Activated T-cell treated with anti-CD3 and anti-CD28 coated beads for 24 hours (primary cell): ENCODE measurements at regions not wholly inside any gene's neighbourhood (a gene's known extent, or its start where the extent isn't known, plus 50 kb on each side); places are given as distances from the start of the nearest gene placed in this dataset.
"Not testable (repeated sequence)": the region's sequence is repeated elsewhere in the genome, so short reads cannot be mapped to it uniquely, and the experiment has no call there.

Source experiments
- DNase-seq: peaks from one replicate; pipeline ENCODE4 v3.0.0-alpha.2; 2020; ENCODE audit warnings: low read depth

GRCh38 chr9:21695443-21695842 is 107.0 kb upstream of the MTAP start:
- no peak for DNase-seq

- no peak for DNase-seq
Observed at GRCh38 chr9:21695874-21696341, 106.5 kb upstream of the MTAP start.

- no peak for DNase-seq
Observed at GRCh38 chr9:21696411-21696871, 106.0 kb upstream of the MTAP start.

- DNase-seq, result no peak
Observed at GRCh38 chr9:21708260-21708711, 94.2 kb upstream of the MTAP start.

DNA sequence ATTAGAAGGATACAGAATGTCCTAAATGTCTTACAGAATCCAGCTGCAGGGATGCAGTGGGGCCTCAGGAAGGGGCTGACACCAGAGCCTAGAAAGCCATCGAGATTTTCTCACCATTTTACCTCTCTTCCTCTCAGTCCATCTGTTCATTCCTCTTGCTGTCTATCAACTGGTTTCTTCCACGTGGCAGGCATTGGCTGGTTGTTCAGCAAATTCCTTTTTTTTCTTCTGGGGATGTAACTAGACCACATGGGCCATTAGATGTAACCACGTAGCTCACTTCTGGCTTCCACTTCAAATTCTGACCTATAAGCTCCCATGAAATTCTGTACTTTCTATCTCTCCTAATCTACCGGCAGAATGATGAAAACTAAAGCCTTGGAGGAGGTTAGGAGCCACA is 93.6 kb upstream of the MTAP start:
- DNase-seq, result no peak

DNA sequence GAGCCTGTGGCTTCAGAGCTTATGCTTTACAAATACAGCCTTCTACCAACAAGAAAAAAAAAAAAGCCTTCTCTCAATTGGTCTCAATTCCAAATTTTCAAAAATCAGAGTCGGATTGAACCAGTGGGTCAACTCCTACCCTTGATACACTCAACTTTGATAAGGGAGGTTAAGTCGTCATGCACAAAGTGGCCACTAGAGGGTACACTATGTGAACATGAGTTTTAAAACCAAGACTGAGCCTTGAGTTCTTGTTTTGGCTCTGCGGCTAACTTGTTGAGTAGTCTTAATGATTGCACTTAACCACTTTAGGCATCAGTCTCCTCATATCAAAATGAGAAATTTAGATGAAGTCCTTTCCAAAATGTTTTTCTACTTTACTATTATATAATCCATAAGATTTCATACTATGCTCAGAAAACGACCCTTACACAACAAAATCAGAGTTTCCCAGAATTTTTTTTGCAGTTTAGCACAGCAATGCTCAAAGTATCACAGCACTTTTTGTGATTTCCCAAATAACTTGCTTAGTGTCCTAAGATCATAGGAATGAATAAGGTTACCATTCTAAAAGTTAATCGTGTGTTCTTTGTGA is 92.9 kb upstream of the MTAP start:
- peak; percentile 57 for DNase-seq

DNA sequence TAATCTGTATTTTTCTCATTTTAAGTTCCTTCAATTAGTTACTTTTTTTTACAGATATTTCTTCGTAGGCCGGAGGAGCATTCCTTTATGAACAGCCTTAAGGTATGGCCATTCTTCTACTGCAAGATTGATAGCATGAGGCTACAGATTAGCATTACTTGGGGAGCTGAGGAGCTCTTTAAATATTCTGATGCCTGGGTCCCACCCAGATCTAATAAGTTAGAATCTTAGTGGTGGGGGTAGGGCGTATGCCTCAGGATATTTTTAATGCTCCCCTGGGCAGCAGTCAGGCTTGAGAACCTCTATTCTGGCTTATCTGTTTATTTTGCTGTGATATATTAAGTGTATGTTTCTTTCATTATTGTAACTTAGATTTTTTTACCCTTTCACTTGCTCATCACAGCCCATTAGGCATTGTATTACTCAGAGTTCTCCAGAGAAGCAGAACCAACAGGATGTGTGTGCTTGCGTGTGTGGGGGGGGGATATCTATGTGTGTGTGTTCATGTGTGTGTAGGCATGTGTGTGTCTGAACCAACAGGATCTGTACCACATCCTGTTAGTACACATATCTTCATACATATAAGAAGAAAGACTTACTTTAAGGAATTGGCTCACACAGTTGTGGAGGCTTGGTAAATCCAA is 91.8 kb upstream of the MTAP start:
- DNase-seq, result peak; percentile 8

DNA sequence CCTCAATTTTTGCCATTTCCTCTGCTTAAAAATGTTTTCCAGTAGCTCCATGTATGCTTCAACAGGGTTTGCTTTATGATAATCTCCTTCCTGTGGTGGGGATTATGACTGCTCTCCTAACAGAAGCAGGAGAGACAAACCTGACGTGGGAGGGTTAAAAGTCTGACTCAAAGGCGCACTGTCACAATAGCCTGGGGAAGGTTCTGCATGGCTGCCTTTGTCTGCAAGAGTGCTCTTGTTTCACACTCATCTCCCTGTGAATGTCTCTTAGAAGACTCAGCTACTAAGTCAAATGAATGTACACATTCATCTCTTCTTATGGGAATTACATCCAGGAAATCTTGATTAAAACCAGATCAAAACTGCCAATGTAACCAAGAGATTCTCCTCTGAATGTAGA is 90.9 kb upstream of the MTAP start:
- DNase-seq, result no peak

- no peak for DNase-seq
Observed at GRCh38 chr9:21715408-21715807, 87.0 kb upstream of the MTAP start.

GRCh38 chr9:21720758-21721157 is 81.7 kb upstream of the MTAP start:
- DNase-seq, result no peak

GRCh38 chr9:21727411-21727810 is 75.0 kb upstream of the MTAP start:
- not testable (repeated sequence) for DNase-seq

- DNase-seq, result no peak
Observed at GRCh38 chr9:21728781-21729180, 73.7 kb upstream of the MTAP start.

DNA sequence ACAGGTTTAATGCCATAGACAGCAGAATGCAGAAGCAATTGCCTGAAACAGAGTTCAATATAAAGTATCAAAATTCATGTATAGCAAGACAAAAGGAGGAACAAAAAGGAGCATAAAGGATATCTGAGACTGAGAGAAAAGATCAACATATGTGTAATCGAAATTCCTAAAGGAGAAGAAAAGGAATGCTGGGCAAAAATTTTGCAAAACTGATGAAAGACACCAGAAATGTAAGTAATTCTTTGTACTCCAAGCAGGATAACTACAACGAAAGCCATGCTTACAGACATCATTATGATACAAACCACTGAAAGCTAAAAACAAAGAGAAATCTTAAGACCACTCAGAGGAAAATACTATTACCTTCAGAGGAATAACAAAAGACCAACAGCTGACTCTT is 72.8 kb upstream of the MTAP start:
- no peak for DNase-seq

GRCh38 chr9:21730899-21731298 is 71.5 kb upstream of the MTAP start:
- no peak for DNase-seq

DNA sequence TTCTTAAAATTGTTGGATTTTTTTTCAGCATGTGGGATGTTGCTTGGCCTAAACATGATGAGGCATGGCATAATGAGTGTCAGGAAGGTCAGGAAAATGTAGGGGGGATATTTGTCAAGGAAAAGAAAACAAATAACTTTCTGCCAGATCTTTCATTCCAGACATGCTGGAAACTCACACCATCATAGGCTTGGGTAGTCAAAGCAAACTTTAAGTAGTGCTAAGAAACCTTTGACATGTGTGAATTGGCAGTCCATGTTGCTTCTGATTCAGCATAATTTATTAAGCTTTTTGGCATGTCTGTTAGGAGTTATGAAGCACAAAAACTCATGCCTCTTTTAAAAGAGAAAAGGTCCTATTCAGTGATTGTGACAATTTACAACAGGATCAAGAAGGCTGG is 61.3 kb upstream of the MTAP start:
- DNase-seq, result no peak

GRCh38 chr9:21744320-21744719 is 58.1 kb upstream of the MTAP start:
- no peak for DNase-seq

DNA sequence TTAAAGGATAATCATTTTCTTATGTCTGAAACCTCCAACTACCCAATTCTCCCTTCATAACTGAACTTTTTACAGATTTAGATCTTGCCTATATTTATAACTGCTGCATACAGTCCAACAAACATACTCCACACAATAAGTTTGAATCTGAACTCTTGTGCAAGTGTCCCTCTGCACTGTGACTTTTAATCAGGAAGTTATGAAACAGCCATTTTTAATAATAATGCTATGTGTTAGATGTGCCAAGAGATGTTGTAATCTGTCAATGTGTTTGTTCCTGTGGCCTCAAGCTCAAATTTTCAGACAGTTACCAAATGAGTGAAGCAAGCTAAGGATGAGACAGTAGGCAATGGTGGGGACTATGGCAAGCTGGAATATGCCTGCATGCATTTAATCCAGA is 57.6 kb upstream of the MTAP start:
- no peak for DNase-seq

GRCh38 chr9:21746550-21746949 is 55.9 kb upstream of the MTAP start:
- DNase-seq, result no peak

GRCh38 chr9:21747175-21747574 is 55.3 kb upstream of the MTAP start:
- no peak for DNase-seq

DNA sequence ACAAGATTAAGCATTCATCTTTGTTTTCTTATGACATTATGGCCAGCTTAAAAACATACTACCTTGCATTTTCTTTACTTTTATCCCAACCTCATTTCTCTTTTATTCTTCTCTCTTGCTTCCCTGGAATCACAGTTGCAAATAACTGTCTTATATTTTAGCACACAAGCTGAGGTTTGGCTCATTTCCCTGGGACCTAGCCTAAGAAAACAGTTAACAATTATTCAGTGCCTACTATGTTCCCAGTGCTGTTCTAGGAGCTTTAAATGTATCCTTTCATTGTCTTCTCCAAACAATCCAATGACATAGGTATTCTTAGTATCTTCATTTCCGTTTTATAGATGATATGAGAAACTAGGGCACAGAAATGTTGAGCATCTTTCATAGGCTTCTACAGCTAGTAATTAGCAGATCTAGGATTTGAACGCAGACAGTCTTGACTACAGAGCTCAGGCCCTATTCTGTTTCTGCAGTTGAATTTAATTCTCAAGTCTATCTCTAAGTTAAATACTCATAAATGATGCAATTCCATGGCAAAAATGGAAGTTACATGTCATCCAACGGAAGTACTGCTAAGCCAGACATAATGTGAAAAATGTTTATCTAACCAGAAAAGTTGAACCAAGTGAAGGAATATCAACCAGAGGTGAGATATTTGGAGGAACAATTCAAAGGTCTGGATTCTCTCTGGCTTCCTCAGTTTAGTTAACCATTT is 52.3 kb upstream of the MTAP start:
- no peak for DNase-seq

GRCh38 chr9:21751998-21752397 is 50.4 kb upstream of the MTAP start:
- DNase-seq, result no peak
